NOMO-1 treated with DMSO at 0.1 percent for 48 hours (cell line): ENCODE measurements at regions not wholly inside any gene's neighbourhood (a gene's known extent, or its start where the extent isn't known, plus 50 kb on each side); places are given as distances from the start of the nearest gene placed in this dataset.

Experiments used
- DNase-seq: peaks from one replicate; lab custom pipeline; 2025; ENCODE audit not compliant: unreplicated experiment; lab: John Stamatoyannopoulos, UW

DNA sequence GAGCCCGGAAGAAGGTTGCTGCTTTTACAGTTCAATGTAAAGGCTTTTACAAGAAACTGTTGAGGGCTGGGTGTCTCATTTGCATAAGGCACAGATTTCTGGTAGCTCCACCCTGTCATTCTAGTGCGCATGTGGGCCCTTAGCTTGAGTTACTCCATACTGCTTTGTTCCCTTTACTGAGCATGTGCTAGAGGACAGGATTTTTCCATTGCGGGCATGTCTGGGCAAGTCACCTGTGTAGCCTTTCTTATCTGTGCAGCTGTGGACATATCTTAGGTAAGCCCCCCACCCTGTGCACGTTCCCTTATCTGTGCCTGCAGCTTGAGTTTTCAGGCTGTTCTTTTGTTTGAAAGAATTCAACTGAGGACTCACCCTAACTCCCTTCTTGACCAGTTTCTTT, 56.2 kb upstream of the ARHGAP5 start:
- no peak for DNase-seq

GRCh38 chr14:32021341-32021740, 55.8 kb upstream of the ARHGAP5 start:
- no peak for DNase-seq

DNA sequence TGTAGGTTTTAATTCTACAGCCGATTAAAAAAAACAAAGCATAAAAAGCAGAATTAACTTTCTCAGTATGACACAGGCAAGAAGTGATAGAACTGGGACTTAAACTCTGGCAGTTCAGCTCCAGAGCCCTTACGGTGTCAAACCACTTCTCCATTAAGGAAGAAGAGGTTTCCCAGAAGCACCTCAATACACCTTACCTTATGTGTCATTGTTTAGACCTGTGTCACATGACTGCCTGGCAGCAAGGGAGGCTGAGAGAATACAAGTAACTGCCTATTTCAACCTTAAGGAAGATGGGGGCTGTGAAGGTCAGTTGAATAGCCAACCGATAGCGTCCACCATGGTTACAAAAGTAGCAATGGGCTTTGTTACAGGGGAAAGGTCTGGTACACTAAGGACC, 54.6 kb upstream of the ARHGAP5 start:
- no peak for DNase-seq

GRCh38 chr14:32022938-32023466, 54.1 kb upstream of the ARHGAP5 start:
- no peak for DNase-seq

DNA sequence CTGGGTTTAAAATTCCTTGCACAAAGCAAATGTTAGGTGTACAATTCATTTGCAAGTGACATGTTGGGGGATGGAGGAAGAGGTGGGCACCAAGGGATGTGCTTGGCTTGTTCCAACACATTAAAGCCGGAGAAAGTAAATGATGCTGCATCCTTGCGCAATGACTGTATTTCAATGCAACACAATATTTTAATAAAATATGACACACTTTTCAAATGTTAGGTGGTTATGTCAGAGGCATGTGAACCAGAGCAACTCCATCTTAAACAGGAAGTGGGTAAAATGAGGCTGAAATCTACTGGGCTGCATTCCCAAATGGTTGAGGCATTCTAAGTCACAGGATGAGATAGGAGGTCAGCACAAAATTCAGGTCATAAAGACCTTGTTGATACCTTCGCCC, 53.6 kb upstream of the ARHGAP5 start:
- DNase-seq, result no peak

GRCh38 chr14:32027255-32027939, 49.7 kb upstream of the ARHGAP5 start:
- no peak for DNase-seq
